SJSA1 (cell line): ENCODE measurements at regions not wholly inside any gene's neighbourhood (a gene's known extent, or its start where the extent isn't known, plus 50 kb on each side); places are given as distances from the start of the nearest gene placed in this dataset.
"Not testable (repeated sequence)": the region's sequence is repeated elsewhere in the genome, so short reads cannot be mapped to it uniquely, and the experiment has no call there.

ENCODE experiments used
- DNase-seq, 2 experiments: peaks; one replicate each; pipeline ENCODE4 v3.0.0-alpha.2; 2015 to 2020; ENCODE audit warnings: low spot score in 2 of 2, low read depth in 1 of 2
- H3K27ac ChIP-seq: fragments of 250-450 bp; sonication (Bioruptor Pico); 2 replicates; pipeline ENCODE4 v1.5.1; 2020; ENCODE audit warnings: mild to moderate bottlenecking, moderate library complexity
- H3K27me3 ChIP-seq: fragments of 250-450 bp; sonication (Bioruptor Pico); replicated peaks from 2 replicates; pipeline ENCODE4 v1.5.1; 2020; ENCODE audit warnings: mild to moderate bottlenecking, moderate library complexity
- H3K36me3 ChIP-seq: fragments of 250-450 bp; sonication (Bioruptor Pico); 2 replicates; pipeline ENCODE4 v1.5.1; 2020; ENCODE audit warnings: mild to moderate bottlenecking
- H3K4me1 ChIP-seq: fragments of 250-450 bp; sonication (Bioruptor Pico); replicated peaks from 2 replicates; pipeline ENCODE4 v1.6.1; 2021; ENCODE audit warnings: mild to moderate bottlenecking
- H3K4me3 ChIP-seq: fragments of 250-450 bp; sonication (Bioruptor Pico); 2 replicates; pipeline ENCODE4 v1.5.1; 2020; ENCODE audit warnings: mild to moderate bottlenecking
- H3K9me3 ChIP-seq: fragments of 250-450 bp; sonication (Bioruptor Pico); replicated peaks from 2 replicates; pipeline ENCODE4 v1.5.1; 2020; ENCODE audit warnings: mild to moderate bottlenecking

DNA sequence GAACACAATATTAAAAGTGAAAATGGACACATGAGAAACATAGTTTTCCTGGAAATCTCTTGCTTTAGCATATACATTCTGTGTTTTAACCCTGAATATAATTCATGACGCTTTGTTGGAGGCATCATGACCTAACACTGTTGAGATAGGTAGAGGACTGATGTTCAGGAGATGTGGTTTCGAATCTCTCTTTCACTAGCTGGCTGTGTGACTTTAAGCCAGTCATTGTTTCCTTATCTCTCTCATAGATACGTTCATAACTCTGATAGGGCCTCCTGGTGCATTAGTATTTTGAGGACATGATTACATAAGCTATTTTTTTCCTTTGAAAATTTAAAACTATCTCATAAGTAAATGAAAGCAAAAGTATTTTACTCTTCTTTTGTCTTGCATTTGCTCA is 179.0 kb upstream of the DTNA start:
- Histone ChIP-seq H3K4me1 (no peaks in the 10 kb centered on the region), H3K27me3 (no peaks in the 10 kb centered on the region), H3K9me3 (no peaks in the 10 kb centered on the region), H3K4me3 (no peak overlapping the region), H3K36me3 (no peaks in the 10 kb centered on the region), H3K27ac (no peak overlapping the region)
- no peak for DNase-seq

DNA sequence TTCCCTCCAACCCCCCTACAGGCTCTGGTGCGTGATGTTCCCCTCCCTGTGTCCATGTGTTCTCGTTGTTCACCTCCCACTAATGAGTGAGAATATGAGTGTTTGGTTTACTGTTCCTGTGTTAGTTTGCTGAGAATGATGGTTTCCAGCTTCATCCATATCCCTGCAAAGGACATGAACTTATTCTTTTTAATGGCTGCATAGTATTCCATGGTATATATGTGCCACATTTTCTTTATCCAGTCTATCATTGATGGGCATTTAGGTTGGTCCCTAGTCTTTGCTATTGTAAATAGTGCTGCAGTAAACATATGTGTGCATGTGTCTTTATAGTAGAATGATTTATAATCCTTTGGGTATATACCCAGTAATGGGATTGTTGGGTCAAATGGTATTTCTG is 175.5 kb upstream of the DTNA start:
- not testable (repeated sequence) for H3K36me3 ChIP-seq, H3K9me3 ChIP-seq, H3K4me1 ChIP-seq, DNase-seq, H3K27me3 ChIP-seq, H3K27ac ChIP-seq, H3K4me3 ChIP-seq

DNA sequence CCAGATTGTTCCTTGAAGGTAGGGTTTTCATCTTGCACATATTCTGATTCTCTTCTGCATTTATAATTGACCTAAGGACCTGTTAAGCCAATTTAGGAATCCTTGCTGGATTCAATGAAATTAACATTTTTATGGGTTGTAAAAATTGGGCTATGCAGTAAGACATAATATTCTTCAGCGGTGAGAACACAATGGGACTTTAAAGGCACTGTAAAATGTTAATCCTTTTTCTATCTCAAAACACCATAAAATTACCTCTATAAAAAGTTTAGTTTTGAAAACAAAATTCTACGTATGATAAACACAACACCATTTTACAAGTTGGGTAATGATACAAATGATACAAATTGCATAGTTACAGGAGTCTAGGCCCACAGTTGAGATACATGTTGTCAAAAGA is 169.2 kb upstream of the DTNA start:
- DNase-seq = no peak
- H3K4me1 ChIP-seq = no peaks in the 10 kb centered on the region
- H3K4me3 ChIP-seq = no peak overlapping the region
- H3K36me3 ChIP-seq = no peaks in the 10 kb centered on the region
- no peaks in the 10 kb centered on the region for H3K27me3 ChIP-seq
- H3K9me3 ChIP-seq = no peaks in the 10 kb centered on the region
- H3K27ac ChIP-seq = no peak overlapping the region

DNA sequence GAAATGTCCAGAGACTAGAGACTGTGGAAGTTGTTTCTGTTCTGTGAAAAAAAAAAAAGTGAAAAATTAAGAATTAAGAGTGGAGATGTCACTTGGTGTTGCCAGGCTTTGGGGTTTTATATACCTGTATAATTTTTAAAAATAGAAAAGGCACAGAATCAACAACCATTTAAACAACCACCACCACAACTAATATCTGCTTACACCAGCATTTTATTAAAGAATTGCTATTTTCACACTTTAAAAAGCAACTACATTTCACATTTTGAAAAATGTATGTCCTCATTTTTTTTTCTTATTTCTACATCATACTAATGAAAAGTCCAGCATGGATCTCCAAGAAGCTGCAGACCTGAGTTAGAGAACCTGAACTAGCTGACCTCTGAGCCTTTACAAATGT is 167.5 kb upstream of the DTNA start:
- no peak overlapping the region for H3K27ac ChIP-seq
- no peaks in the 10 kb centered on the region for H3K4me1 ChIP-seq
- H3K36me3 ChIP-seq = no peaks in the 10 kb centered on the region
- no peaks in the 10 kb centered on the region for H3K9me3 ChIP-seq
- H3K27me3 ChIP-seq = no peaks in the 10 kb centered on the region
- DNase-seq = no peak
- H3K4me3 ChIP-seq = no peak overlapping the region

DNA sequence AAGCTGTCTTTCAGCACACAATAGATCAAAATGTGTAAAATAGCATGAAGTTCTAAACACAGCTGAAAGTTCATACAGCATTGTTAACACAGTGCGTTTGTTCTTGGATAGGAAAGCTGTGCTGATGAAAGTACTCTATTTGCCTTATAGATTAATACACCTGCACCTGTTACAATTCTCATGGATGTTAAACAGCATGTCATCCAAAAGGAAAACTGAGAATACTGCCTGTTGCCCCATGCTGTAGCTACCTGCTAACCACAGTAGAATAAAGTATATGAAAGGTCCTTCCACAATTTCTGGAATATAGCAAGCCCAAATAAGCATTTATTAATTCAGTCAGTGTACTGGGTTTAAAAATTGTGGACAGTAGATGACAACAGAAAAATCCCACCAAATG is 166.7 kb upstream of the DTNA start:
- no peak for DNase-seq

DNA sequence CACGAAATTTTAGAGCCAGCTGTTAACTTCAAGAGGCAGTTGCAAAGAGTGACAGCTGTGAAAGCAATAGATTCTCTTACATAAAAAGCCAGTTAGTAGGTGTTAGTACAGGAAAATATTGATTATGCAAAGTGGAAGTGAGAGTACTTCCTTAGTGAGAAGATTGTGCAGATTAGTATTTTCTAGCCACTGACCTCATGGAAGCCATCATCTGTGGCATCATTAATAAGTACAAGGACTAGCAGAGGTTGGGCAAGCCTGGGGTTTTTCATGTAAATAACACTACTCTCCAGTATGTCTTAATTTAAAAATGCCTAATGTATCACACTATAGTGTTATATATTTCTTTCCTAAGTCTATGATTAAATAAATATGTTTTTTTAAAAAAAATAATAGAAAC is 166.2 kb upstream of the DTNA start:
- Histone ChIP-seq H3K36me3 (no peaks in the 10 kb centered on the region), H3K27me3 (no peaks in the 10 kb centered on the region), H3K4me1 (no peaks in the 10 kb centered on the region), H3K9me3 (no peaks in the 10 kb centered on the region), H3K4me3 (no peak overlapping the region), H3K27ac (no peak overlapping the region)
- DNase-seq = no peak

More for the DNA sequence above, 166.7 kb upstream of the DTNA start:
- no peaks in the 10 kb centered on the region for H3K36me3 ChIP-seq
- no peaks in the 10 kb centered on the region for H3K9me3 ChIP-seq
- no peaks in the 10 kb centered on the region for H3K27me3 ChIP-seq
- no peak overlapping the region for H3K27ac ChIP-seq
- no peaks in the 10 kb centered on the region for H3K4me1 ChIP-seq
- no peak overlapping the region for H3K4me3 ChIP-seq

DNA sequence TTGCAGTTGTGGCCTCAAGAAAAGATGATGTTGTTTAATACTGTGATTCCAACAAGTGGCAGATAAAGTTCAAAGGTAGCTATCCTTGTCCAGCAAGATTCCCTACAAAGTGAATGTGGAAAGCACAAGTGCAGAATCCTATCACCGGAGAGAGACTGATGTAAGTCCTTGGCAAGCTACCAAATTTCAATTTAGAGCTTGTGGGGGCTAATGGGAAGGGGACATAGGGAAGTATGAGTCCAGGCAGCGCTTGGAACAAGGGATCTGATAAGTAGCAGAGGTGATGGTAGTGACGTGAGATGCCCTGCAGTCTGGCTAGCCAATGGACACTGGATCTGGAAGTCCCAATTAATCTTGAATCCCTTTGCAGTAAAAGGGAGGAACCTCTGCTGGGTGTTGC is 165.2 kb upstream of the DTNA start:
- Histone ChIP-seq H3K9me3 (no peaks in the 10 kb centered on the region), H3K36me3 (no peaks in the 10 kb centered on the region), H3K27me3 (no peaks in the 10 kb centered on the region), H3K27ac (no peak overlapping the region), H3K4me3 (no peak overlapping the region), H3K4me1 (no peaks in the 10 kb centered on the region)
- DNase-seq = no peak

DNA sequence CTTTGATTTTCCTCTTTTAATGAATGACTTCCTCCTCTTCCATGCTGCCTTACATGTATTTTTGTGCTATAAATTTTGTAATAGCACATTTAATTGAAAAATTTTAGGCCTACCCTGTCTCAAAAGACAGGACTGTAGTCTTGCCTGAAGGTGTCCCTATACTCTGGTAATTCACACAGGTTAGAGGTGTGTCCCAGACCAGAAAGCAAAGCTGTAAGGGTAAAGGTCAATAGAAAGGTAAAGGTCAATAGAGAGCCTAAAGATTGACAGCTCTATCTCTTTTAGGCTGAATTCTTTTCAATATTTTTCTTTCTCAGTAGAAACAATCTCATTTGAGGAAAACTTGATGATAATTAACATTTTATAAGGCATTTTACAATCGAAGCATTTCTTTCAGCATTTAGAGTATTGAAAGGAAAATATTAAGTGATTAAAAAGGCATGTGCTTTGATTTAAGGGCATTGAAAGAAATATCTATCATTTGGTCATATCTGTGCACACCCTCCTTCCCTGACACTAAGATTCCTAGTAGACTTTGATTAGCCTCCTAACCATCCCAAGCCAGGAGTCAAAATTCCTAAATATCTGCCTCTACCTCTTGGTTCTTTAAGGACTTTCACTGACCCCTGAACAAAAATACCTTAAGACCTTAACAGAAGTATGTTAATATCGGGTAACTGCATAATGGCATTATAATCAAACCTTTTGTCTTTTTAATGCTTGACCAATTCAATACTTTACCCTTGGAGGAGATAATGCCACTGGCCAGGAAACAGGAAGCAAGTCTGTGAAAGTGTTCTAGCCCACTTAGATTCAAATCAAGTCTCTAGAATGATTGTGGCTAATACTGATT is 161.8 kb upstream of the DTNA start:
- H3K27ac ChIP-seq = no peak overlapping the region
- no peak for DNase-seq

DNA sequence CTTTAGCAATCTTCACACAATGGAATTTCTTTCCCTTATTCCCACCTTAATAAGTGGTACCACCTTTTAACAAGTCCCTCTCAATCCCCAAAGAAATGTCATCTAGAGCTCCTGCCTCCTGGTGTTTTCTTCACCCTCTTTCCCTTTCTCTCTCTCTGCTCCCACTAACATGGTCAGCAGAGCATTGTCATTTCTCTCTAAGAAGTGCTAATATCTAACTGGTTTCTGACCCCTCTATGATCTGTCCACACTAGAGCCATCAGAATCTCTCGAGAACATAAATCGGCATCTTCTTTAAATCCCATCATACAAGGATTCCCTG is 161.2 kb upstream of the DTNA start:
- Histone ChIP-seq H3K27me3 (no peaks in the 10 kb centered on the region), H3K27ac (no peak overlapping the region), H3K9me3 (no peaks in the 10 kb centered on the region), H3K36me3 (no peaks in the 10 kb centered on the region), H3K4me3 (no peak overlapping the region), H3K4me1 (no peaks in the 10 kb centered on the region)
- DNase-seq = no peak

More for the DNA sequence above, 161.8 kb upstream of the DTNA start:
- Histone ChIP-seq H3K4me1 (no peaks in the 10 kb centered on the region), H3K36me3 (no peaks in the 10 kb centered on the region), H3K27me3 (no peaks in the 10 kb centered on the region), H3K9me3 (no peaks in the 10 kb centered on the region), H3K4me3 (no peak overlapping the region)

DNA sequence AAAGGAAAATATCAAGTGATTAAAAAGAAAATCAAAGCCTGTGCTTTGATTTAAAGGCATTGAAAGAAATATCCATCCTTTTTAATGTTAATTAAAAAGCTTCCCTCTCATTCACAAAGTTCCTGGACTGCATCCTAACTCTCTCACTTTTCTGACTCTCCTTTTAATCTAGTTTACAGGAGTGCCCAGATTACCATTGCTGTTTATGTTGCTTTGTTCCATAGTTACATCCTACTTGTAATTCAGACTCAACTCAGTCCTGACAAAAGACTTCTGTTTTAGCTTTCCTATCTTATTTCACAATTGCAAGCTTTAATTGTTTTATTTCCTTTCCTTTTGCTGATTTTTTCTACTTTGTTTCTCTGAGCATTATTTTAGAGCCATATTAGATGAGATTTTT is 160.7 kb upstream of the DTNA start:
- H3K27me3 ChIP-seq = no peaks in the 10 kb centered on the region
- no peaks in the 10 kb centered on the region for H3K4me1 ChIP-seq
- H3K4me3 ChIP-seq = no peak overlapping the region
- DNase-seq = no peak
- H3K27ac ChIP-seq = no peak overlapping the region
- no peaks in the 10 kb centered on the region for H3K36me3 ChIP-seq
- H3K9me3 ChIP-seq = no peaks in the 10 kb centered on the region

DNA sequence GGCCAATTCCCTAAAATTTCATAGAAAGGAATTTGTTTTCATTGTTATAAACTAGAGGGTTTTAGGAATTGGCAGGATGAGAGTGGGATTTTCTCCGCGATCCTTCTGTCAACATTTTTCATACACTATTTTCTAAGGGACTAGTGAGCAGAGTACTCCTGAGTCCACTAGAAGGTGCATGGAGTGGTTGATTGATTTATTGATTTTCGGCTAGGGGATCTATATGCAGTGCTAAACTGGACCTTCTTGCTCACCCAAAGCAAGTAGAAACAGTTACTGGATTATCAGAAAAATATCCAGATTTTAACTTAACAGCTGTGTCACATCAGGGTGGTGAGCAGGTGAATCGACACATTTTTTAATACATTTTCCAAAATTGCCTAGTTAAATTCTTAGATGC is 159.9 kb upstream of the DTNA start:
- DNase-seq = no peak
- no peaks in the 10 kb centered on the region for H3K9me3 ChIP-seq
- H3K36me3 ChIP-seq = no peaks in the 10 kb centered on the region
- no peaks in the 10 kb centered on the region for H3K4me1 ChIP-seq
- H3K4me3 ChIP-seq = no peak overlapping the region
- H3K27ac ChIP-seq = no peak overlapping the region
- H3K27me3 ChIP-seq = no peaks in the 10 kb centered on the region

DNA sequence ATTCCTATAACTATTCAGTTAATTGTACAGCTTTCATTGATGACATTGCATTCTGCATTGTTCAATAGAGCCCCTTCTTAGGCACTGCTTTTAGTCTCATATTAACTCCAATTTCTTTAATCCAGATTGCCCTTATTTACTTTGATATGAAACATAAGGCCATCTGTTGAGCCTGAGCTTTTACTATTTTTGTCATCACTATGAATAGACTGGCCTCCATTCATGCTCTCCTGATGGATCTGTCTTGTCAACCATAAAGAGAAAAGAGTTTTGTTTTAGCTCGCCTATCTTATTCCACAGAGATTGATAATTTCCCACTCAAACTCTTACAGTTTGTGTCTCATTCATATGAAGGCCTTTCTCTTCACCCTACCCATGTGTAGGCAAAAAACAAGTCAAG is 159.2 kb upstream of the DTNA start:
- H3K27me3 ChIP-seq = no peaks in the 10 kb centered on the region
- DNase-seq = no peak
- H3K4me3 ChIP-seq = no peak overlapping the region
- no peaks in the 10 kb centered on the region for H3K4me1 ChIP-seq
- H3K27ac ChIP-seq = no peak overlapping the region
- no peaks in the 10 kb centered on the region for H3K9me3 ChIP-seq
- H3K36me3 ChIP-seq = no peaks in the 10 kb centered on the region

DNA sequence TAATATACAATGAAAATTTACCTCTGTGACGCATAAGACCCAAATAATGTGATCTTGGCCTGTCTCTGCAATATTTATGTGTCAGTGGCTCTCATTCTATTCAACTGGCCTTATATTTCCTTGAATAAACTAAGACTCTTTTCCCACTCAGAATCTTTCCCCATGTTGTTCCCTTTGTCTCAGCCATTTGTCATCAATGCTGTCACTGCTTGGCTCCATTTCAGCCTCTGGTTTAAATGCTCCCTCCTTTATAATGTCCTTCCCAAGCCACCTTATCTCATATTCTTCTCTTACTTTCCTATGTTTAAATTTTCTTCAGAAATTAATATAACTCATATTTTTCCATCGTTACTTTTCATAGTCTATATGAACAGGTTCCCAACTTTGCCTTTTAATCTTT is 158.3 kb upstream of the DTNA start:
- Histone ChIP-seq H3K27me3 (no peaks in the 10 kb centered on the region), H3K4me3 (no peak overlapping the region), H3K4me1 (no peaks in the 10 kb centered on the region), H3K9me3 (no peaks in the 10 kb centered on the region), H3K27ac (no peak overlapping the region), H3K36me3 (no peaks in the 10 kb centered on the region)
- DNase-seq = no peak

DNA sequence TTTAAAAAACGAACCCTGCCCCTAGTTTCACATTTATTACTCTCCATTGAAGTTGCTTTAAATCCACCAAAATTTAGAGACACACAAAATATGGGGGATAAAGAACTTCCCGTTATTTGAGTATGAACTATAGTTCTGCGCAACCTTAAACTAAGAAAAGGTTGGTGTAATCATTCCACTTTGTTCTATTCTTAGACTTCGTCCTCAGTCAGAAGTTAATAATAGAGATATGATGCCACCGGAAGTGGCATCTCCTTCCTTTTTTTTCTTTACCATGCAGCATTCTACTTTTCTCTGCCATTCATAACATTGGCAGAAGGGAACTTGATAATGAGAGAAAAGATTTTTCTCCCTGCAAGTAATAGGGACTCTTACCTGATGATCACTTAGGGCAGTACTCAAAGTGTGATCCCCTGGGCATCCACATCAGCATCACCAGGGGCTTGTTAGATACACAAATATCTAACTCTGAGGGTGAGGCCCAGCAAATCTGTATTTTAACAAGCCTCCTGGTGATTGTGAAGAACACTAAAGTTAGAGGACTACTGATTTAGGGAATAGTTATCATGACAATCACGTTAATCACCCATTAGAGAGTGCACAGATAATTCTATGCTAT is 147.7 kb upstream of the DTNA start:
- Histone ChIP-seq H3K9me3 (no peaks in the 10 kb centered on the region; the same call in 1 of the 2 replicates), H3K4me1 (no peaks in the 10 kb centered on the region), H3K27me3 (no peaks in the 10 kb centered on the region; the same call in 1 of the 2 replicates), H3K4me3 (no peak overlapping the region), H3K27ac (no peak overlapping the region), H3K36me3 (no peaks in the 10 kb centered on the region)
- DNase-seq = no peak

DNA sequence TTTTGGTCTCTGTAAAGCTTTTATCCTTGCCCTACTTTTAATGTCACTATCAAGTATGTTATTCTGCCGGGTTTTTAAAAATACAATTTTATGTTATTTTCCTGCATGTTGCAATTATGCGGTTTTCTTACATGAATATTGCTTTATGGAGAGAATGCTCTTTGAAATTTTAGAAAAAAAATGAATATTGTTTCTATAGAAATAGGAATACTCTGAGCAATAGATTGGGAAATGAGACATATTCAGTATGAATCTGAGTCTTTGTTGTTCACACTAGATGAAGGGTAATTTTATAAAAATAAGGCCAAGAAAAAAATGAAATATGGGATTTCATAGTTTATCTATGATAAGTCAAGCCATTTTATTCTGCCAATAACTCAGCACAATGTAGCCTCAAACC is 142.2 kb upstream of the DTNA start:
- no peak overlapping the region for H3K4me3 ChIP-seq
- H3K9me3 ChIP-seq = no peaks in the 10 kb centered on the region
- no peak for DNase-seq
- no peaks in the 10 kb centered on the region for H3K36me3 ChIP-seq
- H3K4me1 ChIP-seq = no peaks in the 10 kb centered on the region
- no peaks in the 10 kb centered on the region for H3K27me3 ChIP-seq
- H3K27ac ChIP-seq = no peak overlapping the region
